Fibroblast of lung (primary cell): ENCODE measurements at regions not wholly inside any gene's neighbourhood (a gene's known extent, or its start where the extent isn't known, plus 50 kb on each side); places are given as distances from the start of the nearest gene placed in this dataset.

Experiments
- DNase-seq, 2 donors: peaks; one replicate each; pipeline versions ENCODE4 v3.0.0 to v3.0.0-alpha.2; 2010; ENCODE audit warnings: low read depth in 2 of 2
- H2AFZ ChIP-seq: 2 replicates; pipeline ENCODE4 v1.5.1; 2012; ENCODE audit warnings: low read length, control low read depth, inconsistent platforms
- H3K27ac ChIP-seq: 2 replicates; pipeline ENCODE4 v1.5.1; 2011; ENCODE audit warnings: low read length, control low read depth; ENCODE audit not compliant: insufficient read depth
- H3K27me3 ChIP-seq: 2 replicates; pipeline ENCODE4 v1.5.1; 2011; ENCODE audit warnings: mild to moderate bottlenecking, low read length; ENCODE audit not compliant: control insufficient read depth, insufficient read depth
- H3K36me3 ChIP-seq: 2 replicates; pipeline ENCODE4 v1.5.1; 2011; ENCODE audit warnings: low read length; ENCODE audit not compliant: control insufficient read depth, insufficient read depth
- H3K4me1 ChIP-seq: 2 replicates; pipeline ENCODE4 v1.5.1; 2011; ENCODE audit warnings: low read length; ENCODE audit not compliant: control insufficient read depth, insufficient read depth; ENCODE audit errors: extremely low read depth
- H3K4me2 ChIP-seq: 2 replicates; pipeline ENCODE4 v1.5.1; 2011; ENCODE audit warnings: low read length, control low read depth; ENCODE audit not compliant: insufficient read depth; ENCODE audit errors: extremely low read depth
- H3K4me3 ChIP-seq, 4 experiments: fragments of 200-600 bp in 1 of 4; sonication (generic) in 1 of 4; replicated peaks in 1 of 4; 2 replicates each; pipeline ENCODE4 v1.5.1; 2011 to 2016; ENCODE audit warnings: low read length in 4 of 4, low read depth in 3 of 4, mild to moderate bottlenecking in 3 of 4, control low read depth in 2 of 4, inconsistent platforms in 1 of 4, mixed read lengths in 1 of 4; ENCODE audit not compliant: insufficient read depth in 1 of 4; ENCODE audit errors: control extremely low read depth in 1 of 4
- H3K79me2 ChIP-seq: 2 replicates; pipeline ENCODE4 v1.5.1; 2012; ENCODE audit warnings: mild to moderate bottlenecking, low read length, inconsistent platforms; ENCODE audit not compliant: control insufficient read depth, insufficient read depth
- H3K9ac ChIP-seq: 2 replicates; pipeline ENCODE4 v1.5.1; 2011; ENCODE audit warnings: mild to moderate bottlenecking, low read length, control low read depth; ENCODE audit not compliant: insufficient read depth
- H3K9me3 ChIP-seq: 2 replicates; pipeline ENCODE4 v1.5.1; 2012; ENCODE audit warnings: low read depth, low read length; ENCODE audit not compliant: control insufficient read depth, insufficient read depth
- H4K20me1 ChIP-seq: 2 replicates; pipeline ENCODE4 v1.5.1; 2011; ENCODE audit warnings: low read length; ENCODE audit not compliant: control insufficient read depth, insufficient read depth; ENCODE audit errors: extremely low read depth
- EZH2 ChIP-seq: IDR thresholded peaks from 2 replicates; pipeline ENCODE4 v1.5.1; 2012; ENCODE audit warnings: low read length, control low read depth, mild to moderate bottlenecking; ENCODE audit errors: missing control alignments
- TF ChIP-seq, protein P1 (sequence below), 2 donors: IDR thresholded peaks in 1 of 2; conservative IDR thresholded peaks in 1 of 2; 1 replicate in 1 of 2; 2 replicates in 1 of 2; pipeline ENCODE4 v1.5.1; 2011 to 2012; ENCODE audit warnings: low read length in 2 of 2, control low read depth in 1 of 2, inconsistent platforms in 1 of 2, low read depth in 1 of 2, mild to moderate bottlenecking in 1 of 2

DNA sequence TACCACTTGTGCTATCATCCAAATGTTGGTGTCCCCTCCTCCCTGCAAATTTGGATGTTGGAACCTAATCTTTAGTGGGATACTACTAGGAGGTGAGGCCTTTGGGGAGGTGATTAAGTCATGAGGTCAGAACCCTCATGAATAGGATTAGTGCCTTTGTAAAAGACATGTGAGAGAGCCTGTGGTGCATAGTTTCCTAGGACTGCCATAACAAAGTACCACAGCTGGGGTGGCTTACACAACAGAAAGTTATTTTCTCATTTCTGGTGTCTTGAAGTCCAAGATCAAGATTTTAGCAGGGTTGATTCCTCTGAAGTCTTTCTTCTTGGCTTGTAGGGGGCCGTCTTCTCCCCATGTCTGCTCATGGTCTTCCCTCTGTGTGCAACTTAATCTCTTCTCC, 562.6 kb upstream of the ARGLU1 start:
- Histone ChIP-seq H4K20me1 (no peaks in the 10 kb centered on the region), H3K79me2 (no peaks in the 10 kb centered on the region), H3K27me3 (no peaks in the 10 kb centered on the region)

DNA sequence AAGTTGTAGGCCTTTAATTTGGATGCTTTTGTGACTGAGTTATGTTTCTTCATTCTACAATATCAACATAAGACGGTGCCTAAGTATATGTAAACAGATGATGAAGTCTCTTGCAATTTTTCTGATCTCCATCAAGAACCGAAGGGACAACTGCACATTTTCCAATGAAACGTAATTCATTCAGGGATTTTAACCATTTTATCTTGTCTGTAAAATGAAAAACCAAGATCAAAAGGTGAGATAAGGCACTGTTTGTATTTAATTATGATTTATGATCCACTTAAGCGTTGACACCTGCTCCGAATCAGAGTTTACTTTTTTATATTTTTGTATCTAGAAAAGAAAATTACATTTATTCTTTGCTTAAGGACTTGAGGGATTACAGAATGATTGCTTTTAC, 556.8 kb upstream of the ARGLU1 start:
- Histone ChIP-seq H3K27ac (no peak overlapping the region), H3K27me3 (no peaks in the 10 kb centered on the region), H3K36me3 (no peaks in the 10 kb centered on the region), H3K4me2 (no peak overlapping the region), H3K9me3 (no peaks in the 10 kb centered on the region), H3K9ac (no peak overlapping the region), H4K20me1 (no peaks in the 10 kb centered on the region), H3K4me1 (no peaks in the 10 kb centered on the region), H2AFZ (no peak overlapping the region), H3K4me3 (no peak overlapping the region), H3K79me2 (no peaks in the 10 kb centered on the region)
- no peak for DNase-seq
- TF ChIP-seq EZH2: no peak
- TF ChIP-seq, protein P1, sequence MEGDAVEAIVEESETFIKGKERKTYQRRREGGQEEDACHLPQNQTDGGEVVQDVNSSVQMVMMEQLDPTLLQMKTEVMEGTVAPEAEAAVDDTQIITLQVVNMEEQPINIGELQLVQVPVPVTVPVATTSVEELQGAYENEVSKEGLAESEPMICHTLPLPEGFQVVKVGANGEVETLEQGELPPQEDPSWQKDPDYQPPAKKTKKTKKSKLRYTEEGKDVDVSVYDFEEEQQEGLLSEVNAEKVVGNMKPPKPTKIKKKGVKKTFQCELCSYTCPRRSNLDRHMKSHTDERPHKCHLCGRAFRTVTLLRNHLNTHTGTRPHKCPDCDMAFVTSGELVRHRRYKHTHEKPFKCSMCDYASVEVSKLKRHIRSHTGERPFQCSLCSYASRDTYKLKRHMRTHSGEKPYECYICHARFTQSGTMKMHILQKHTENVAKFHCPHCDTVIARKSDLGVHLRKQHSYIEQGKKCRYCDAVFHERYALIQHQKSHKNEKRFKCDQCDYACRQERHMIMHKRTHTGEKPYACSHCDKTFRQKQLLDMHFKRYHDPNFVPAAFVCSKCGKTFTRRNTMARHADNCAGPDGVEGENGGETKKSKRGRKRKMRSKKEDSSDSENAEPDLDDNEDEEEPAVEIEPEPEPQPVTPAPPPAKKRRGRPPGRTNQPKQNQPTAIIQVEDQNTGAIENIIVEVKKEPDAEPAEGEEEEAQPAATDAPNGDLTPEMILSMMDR (conservative IDR thresholded peaks at IDR 0.05 in 1 of 2, IDR thresholded peaks at IDR 0.05 in 1 of 2; ENCODE audit: low read depth in 1 of 2, low read length in 2 of 2): no peak

More for the DNA sequence above, 562.6 kb upstream of the ARGLU1 start:
- no peak for DNase-seq
- Histone ChIP-seq H3K4me2 (no peak overlapping the region), H3K9me3 (no peaks in the 10 kb centered on the region), H2AFZ (no peak overlapping the region), H3K27ac (no peak overlapping the region), H3K9ac (no peak overlapping the region), H3K4me1 (no peaks in the 10 kb centered on the region), H3K4me3 (no peak overlapping the region), H3K36me3 (no peaks in the 10 kb centered on the region)
- TF ChIP-seq, protein P1 (conservative IDR thresholded peaks at IDR 0.05 in 1 of 2, IDR thresholded peaks at IDR 0.05 in 1 of 2; ENCODE audit: low read depth in 1 of 2, low read length in 2 of 2): no peak
- no peak for TF ChIP-seq EZH2

DNA sequence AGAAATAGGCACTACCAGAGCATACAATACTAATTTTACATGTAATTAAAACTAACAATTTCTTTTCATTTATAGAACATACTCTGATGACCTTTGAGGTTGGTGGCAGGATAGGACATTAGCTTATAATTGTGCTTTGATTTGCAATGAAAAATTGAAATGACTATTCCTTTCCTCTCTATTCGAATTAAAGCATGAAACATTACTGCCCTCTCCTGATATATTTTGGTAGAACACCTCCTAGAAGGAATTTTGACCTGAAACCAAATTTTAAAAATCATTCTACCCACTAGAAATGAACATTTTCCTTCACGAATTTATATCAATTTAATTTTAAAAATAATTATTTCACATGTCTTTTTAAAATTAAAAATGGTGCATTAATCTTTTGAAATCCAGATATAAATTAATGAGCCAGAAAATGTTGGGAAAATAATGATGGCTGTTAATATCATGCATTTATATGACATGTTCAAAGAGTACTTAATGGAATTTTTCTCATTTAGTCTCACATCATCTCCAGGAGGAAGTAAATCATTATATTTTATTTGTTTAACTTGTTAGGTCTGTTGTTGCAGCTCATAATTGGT, 556.3 kb upstream of the ARGLU1 start:
- Histone ChIP-seq H3K9ac (no peak overlapping the region), H4K20me1 (no peaks in the 10 kb centered on the region), H3K27me3 (no peaks in the 10 kb centered on the region), H2AFZ (no peak overlapping the region), H3K9me3 (no peaks in the 10 kb centered on the region), H3K4me1 (no peaks in the 10 kb centered on the region), H3K79me2 (no peaks in the 10 kb centered on the region), H3K36me3 (no peaks in the 10 kb centered on the region), H3K27ac (no peak overlapping the region), H3K4me3 (no peak overlapping the region), H3K4me2 (no peak overlapping the region)
- TF ChIP-seq, protein P1 (conservative IDR thresholded peaks at IDR 0.05 in 1 of 2, IDR thresholded peaks at IDR 0.05 in 1 of 2; ENCODE audit: low read depth in 1 of 2, low read length in 2 of 2): peak in 1 of 2 donors; percentile 49
- TF ChIP-seq EZH2: no peak
- peak; percentile 9 to 47 for DNase-seq
